HG03280 (cell line): ENCODE measurements at regions not wholly inside any gene's neighbourhood (a gene's known extent, or its start where the extent isn't known, plus 50 kb on each side); places are given as distances from the start of the nearest gene placed in this dataset.
"Not testable (repeated sequence)": the region's sequence is repeated elsewhere in the genome, so short reads cannot be mapped to it uniquely, and the experiment has no call there.

Experiments used
- ATAC-seq: cut with Tn5 transposase; IDR thresholded peaks from one replicate; pipeline ENCODE4 v1.9.1; 2021; ENCODE audit warnings: mild to moderate bottlenecking, moderate library complexity; ENCODE audit not compliant: unreplicated experiment

GRCh38 chr12:47352067-47352466 is 272.3 kb upstream of the AMIGO2 start:
- no peak for ATAC-seq

DNA sequence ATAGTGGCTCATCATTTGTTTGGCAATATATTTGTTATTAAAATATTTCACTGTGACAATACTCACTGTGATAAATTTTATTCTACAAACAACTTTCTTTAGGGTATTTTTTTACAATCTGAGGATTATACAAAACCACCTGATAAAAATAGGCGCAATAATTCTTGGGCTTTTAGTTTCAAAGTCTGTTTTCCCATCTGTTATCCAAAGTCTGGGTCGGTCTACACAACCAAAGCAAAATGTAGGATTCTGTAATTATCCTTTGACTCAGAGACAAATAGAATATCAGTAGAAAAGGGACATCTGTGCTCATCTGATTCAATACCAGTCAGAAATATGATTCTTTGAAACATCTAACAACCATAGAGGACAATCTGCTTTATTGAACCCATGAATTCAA is 271.8 kb upstream of the AMIGO2 start:
- no peak for ATAC-seq

GRCh38 chr12:47350062-47350408 is 270.3 kb upstream of the AMIGO2 start:
- ATAC-seq = no peak

- no peak for ATAC-seq
Measured at GRCh38 chr12:47349137-47350061, 269.6 kb upstream of the AMIGO2 start.

- no peak for ATAC-seq
Measured at GRCh38 chr12:47348206-47348605, 268.4 kb upstream of the AMIGO2 start.

DNA sequence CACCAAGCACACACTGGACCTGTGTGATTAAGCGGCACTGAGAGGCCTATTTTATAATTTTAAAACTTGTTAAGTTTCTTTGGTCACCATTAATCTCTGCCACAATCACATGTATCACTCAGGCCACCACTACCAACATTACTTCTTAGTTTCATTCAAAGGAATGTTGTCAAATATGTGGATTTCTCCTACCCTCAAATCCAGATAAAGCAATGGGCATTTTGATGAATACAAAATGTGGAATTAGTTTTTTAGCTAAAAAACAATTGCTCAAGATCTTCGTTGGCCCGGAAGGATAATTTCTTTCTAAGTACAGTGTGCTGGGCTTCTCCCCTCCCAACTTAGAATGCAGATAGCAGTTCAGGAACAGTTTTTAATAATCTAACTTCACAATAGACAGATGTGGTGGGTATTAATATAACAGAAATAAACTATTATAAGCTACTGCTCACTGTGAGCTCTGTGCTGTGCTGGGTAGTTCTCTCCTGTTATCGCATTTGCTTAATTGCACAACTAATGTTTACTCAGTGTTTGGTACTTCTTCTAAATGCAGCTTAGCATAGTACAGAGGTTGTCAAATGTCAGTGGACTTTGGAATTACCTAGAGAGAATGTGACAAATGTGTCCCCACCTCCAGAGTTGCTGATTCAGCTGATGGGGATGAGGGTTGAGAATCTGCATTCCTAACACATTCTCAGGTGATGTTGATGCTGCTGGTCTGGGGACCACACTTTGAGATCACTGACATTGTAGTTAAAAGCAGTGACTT is 266.7 kb upstream of the AMIGO2 start:
- no peak for ATAC-seq

- ATAC-seq = no peak
Measured at GRCh38 chr12:47343684-47344567, 264.2 kb upstream of the AMIGO2 start.

DNA sequence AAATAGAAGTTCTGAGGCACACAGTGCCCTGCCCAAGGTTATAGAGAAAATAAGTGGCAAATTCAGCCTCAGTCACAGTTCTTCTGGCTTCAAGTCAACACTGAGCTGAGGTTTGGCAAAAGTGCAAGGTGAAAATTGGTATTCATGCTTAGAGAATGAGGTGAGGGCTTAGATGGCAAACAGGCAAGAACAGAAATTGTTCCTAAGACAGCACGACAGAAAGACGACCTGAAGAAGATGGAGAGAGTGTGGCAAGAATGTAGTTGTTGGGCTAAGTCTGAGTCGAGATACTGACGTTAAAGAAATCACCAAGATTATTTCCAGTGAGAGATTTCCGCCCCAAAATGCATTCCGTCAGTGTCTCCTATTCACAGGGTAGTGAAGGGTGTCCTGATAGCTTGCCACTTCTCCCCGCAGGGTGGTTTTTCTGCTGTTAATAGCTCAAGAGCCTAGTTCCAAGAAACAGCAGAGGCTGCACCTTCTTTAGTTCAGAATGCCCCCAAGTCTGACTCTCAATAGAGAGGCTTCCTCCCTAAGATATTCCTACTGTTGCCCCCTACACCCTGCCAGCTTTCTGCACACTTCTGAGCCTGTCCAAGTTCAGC is 260.8 kb upstream of the AMIGO2 start:
- no peak for ATAC-seq

- no peak for ATAC-seq
Measured at GRCh38 chr12:47337581-47337980, 257.8 kb upstream of the AMIGO2 start.

DNA sequence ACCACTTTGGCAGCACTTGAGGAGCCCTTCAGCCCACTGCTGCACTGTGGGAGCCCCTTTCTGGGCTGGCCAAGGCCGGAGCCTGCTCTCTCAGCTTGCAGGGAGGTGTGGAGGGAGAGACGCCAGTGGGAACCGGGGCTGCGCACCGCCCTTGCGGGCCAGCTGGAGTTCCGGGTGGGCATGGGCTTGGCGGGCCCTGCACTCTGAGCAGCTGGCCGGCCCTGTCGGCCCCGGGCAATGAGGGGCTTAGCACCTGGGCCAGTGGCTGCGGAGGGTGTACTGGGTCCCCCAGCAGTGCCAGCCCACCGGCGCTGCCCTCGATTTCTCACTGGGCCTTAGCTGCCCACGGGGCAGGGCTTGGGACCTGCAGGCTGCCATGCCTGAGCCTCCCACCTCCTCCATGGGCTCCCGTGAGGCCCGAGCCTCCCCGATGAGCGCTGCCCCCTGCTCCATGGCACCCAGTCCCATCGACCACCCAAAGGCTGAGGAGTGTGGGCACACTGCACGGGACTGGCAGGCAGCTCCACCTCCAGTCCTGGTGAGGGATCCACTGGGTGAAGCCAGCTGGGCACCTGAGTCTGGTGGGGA is 253.6 kb upstream of the AMIGO2 start:
- not testable (repeated sequence) for ATAC-seq

DNA sequence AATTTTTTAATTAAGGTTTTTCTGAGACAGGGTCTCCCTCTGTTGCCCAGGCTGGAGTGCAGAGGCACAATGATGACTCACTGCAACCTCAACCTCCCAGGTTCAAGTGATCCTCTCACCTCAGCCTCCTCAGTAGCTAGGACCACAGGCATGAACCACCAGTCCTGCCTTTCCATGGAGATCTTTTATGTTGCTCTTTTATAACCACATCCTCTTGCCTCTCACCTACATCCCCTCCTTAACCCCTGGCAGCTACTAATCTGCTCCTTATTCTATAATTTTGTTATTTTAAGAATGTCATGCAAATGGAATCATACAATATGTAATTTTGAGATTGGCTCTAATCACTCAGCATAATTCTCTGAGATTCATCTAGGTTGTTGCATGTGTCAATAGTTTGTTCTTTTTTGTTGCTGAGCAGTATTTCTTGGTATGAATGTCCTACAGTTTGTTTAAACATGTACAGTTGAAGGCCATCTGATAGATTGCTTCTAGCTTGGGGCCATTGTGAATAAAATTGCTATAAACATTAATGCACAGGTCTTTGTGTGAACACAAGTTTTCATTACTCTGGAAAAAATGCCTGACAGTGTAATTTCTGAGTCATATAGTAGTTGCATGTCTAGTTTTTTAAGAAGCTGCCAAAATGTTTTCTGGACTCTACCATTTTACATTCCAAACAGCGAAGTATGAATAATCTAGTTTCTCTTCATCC is 249.2 kb upstream of the AMIGO2 start:
- no peak for ATAC-seq

- ATAC-seq = no peak
Measured at GRCh38 chr12:47326190-47326589, 246.4 kb upstream of the AMIGO2 start.

GRCh38 chr12:47323802-47324201 is 244.0 kb upstream of the AMIGO2 start:
- no peak for ATAC-seq

- ATAC-seq = no peak
Measured at GRCh38 chr12:47321436-47321835, 241.7 kb upstream of the AMIGO2 start.

- no peak for ATAC-seq
Measured at GRCh38 chr12:47319746-47320145, 240.0 kb upstream of the AMIGO2 start.

DNA sequence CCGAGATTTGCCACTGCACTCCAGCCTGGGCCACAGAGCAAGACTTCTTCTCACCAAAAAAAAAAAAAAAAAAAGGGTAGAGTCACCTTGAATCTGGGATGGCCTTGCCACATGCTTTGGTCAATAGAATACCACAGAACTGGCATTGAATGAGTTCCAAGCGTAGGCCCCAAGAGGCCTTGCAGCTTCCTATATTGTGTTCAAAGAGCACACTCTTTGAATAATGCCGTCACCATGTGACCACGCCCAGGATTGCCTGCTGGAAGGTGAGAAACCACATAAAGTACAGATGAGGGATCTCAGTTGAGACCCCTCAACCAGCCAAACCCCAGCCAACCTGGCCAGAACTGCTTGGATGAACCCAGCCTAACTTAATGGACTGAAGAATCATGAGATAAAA is 239.2 kb upstream of the AMIGO2 start:
- ATAC-seq = no peak

DNA sequence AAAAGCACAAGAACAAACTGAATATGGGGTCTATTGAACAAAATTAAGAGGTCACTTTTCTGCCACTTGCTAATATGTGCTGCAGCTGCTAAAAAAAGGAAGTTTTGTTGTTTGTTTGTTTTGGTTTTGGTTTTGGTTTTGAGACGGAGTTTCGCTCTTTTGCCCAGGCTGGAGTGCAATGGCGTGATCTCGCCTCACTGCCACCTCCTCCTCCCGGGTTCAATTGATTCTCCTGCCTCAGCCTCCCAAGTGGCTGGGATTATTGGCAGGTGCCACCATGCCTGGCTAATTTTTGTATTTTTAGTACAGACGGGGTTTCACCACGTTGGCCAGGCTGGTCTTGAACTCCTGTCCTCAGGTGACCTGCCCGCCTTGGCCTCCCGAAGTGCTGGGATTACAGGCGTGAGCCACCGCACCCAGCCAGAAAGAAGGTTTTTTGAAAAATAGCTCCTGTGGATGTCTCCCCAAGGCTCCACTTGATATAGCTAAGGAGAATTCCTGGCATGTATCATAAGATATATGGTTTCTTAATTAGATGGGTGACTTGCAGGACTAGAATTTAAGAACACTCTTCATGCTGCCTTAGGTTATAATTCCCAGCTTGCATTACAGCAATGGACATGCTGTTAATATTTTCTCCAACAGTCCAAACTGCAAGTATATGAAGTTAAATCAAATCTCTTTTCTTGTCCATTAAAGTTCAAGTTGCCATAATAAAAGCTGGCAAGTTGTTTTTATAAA is 237.6 kb upstream of the AMIGO2 start:
- peak; percentile 65 for ATAC-seq

- ATAC-seq = no peak
Measured at GRCh38 chr12:47316609-47317049, 236.9 kb upstream of the AMIGO2 start.

DNA sequence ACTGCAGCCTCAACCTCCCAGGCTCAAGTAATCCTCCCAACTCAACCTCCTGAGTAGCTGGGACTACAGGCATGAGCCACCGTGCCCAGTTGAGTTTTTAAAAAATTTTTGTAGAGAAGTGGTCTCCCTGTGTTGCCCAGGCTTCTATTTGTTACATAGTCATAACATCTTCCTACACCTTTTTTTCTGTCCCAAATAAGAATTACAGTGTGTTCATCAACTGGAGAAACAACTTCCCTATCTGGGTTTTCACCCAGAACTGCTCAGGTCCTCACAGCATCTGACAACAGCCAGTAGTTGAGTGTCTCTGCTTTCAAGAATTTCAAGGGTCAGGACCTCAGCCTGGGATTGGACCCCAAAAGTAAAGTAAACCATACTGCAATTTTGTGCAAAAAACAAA is 235.2 kb upstream of the AMIGO2 start:
- ATAC-seq = no peak
